ENCODE measurements at regions not wholly inside any gene's neighbourhood (a gene's known extent, or its start where the extent isn't known, plus 50 kb on each side); places are given as distances from the start of the nearest gene placed in this dataset.

DNA sequence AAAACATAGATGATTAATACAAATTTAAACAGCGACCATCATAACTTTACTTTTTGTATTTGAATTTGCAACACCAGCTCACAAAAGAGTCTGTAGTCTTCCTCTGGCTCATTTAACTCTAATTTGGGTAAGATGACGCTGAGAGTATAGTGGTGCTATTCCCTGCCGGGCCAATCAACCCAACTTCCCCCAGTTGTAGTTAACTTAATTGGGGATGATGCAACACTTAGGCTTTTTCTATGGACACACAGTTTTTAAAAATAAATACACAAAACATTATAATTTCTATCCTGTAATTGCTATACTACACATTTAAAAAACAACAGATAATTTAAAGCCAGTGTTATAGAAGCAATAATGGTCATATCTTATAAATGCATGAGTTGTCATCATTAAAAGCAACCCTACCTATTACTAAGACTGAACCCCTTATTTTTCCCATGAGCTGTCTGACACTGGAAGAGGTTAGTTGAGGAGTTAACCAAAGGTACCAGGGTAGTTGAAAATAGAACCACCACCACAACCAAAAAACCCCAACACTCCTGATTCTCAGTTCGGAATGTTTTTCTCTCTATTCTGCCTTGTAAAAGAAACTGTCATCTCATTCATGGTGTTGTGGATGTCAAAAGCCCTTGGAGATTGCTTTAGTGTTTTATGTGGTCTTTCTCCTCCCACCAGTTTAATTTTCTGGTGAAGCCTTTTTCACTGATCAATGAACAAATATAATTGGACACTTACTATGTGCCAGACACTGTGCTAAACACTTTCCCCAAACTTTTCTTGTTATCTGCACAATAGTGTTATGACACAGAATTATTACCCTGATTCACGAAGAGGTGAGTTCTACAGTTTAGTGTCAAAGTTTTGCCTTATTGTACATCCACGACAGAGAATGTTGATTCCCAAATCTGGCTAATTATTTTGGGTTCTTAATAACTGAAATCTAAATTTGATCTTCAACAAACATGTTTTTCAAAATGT is 61.5 kb upstream of the RAPGEF2 start:
- H3K4me3 ChIP-seq (ENCODE audit: low read length): no peak overlapping the region
- CTCF ChIA-PET: no interaction called here
- Mint-ChIP-seq H3K27ac (no peak overlapping the region), H3K36me3 (ENCODE audit: low read depth) (no peaks in the 10 kb centered on the region), H3K4me1 (ENCODE audit: low read depth) (no peaks in the 10 kb centered on the region), H3K9me3 (no peaks in the 10 kb centered on the region), H3K27me3 (peaks cover 9% of the 10 kb centered on the region), H3K4me3 (no peak overlapping the region)
- no peaks in the 10 kb centered on the region for H3K9me3 ChIP-seq (ENCODE audit: control insufficient read depth in 1 of 2, insufficient read depth in 1 of 2, low read length in 2 of 2)
- no peak overlapping the region for H3K27ac ChIP-seq (ENCODE audit: low read depth in 1 of 2, low read length in 2 of 2)
- ATAC-seq (ENCODE audit: poor library complexity) (no peak), DNase-seq (no peak)
- H3K4me1 ChIP-seq (ENCODE audit: insufficient read depth, low read length): no peaks in the 10 kb centered on the region
- POLR2A ChIA-PET: no interaction called here
- intact Hi-C loops (cut with DNase I, micrococcal nuclease): no loop called here
- peaks cover 0 to 5% of the 10 kb centered on the region in 2 experiments for H3K27me3 ChIP-seq (ENCODE audit: control insufficient read depth in 1 of 2, insufficient read depth in 2 of 2, low read length in 2 of 2)
- no peaks in the 10 kb centered on the region for H3K36me3 ChIP-seq (ENCODE audit: insufficient read depth, low read length)
- TF ChIP-seq, protein P1, sequence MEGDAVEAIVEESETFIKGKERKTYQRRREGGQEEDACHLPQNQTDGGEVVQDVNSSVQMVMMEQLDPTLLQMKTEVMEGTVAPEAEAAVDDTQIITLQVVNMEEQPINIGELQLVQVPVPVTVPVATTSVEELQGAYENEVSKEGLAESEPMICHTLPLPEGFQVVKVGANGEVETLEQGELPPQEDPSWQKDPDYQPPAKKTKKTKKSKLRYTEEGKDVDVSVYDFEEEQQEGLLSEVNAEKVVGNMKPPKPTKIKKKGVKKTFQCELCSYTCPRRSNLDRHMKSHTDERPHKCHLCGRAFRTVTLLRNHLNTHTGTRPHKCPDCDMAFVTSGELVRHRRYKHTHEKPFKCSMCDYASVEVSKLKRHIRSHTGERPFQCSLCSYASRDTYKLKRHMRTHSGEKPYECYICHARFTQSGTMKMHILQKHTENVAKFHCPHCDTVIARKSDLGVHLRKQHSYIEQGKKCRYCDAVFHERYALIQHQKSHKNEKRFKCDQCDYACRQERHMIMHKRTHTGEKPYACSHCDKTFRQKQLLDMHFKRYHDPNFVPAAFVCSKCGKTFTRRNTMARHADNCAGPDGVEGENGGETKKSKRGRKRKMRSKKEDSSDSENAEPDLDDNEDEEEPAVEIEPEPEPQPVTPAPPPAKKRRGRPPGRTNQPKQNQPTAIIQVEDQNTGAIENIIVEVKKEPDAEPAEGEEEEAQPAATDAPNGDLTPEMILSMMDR (IDR thresholded peaks at IDR 0.05): no peak

DNA sequence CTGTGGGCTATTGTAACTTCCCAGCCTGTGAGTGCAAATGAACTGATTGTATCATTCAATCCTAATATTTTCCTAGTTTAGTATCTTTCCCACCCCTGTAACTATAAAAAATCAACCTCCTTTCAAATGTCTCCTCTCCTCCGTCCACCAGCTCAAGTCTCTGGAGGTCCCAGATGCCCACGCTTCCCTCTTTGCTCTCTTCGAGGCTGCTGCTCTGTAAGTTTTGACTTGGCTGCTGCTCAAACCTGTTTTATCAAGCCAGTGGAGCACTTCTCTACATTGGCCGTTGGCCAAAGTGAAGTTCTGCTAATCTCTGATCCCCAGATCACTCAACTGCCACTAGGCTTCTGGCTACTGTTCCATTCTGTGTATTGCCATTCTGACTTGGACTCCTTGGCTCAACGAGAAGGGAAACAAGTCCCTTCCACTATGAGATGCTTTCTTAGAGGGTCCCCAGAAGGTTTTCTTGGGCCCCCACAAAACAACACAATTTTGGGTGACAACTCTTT is 60.7 kb upstream of the RAPGEF2 start:
- TF ChIP-seq, protein P1 (IDR thresholded peaks at IDR 0.05): no peak
- Mint-ChIP-seq H3K27ac (no peak overlapping the region), H3K27me3 (peaks cover 9% of the 10 kb centered on the region), H3K9me3 (no peaks in the 10 kb centered on the region), H3K4me3 (no peak overlapping the region), H3K36me3 (ENCODE audit: low read depth) (no peaks in the 10 kb centered on the region), H3K4me1 (ENCODE audit: low read depth) (no peaks in the 10 kb centered on the region)
- Histone ChIP-seq H3K9me3 (ENCODE audit: control insufficient read depth in 1 of 2, insufficient read depth in 1 of 2, low read length in 2 of 2) (no peaks in the 10 kb centered on the region), H3K4me1 (ENCODE audit: insufficient read depth, low read length) (no peaks in the 10 kb centered on the region), H3K27ac (ENCODE audit: low read depth in 1 of 2, low read length in 2 of 2) (no peak overlapping the region), H3K4me3 (ENCODE audit: low read length) (no peak overlapping the region), H3K27me3 (ENCODE audit: control insufficient read depth in 1 of 2, insufficient read depth in 2 of 2, low read length in 2 of 2) (peaks cover 0 to 5% of the 10 kb centered on the region in 2 experiments), H3K36me3 (ENCODE audit: insufficient read depth, low read length) (no peaks in the 10 kb centered on the region)
- no peak for ATAC-seq (ENCODE audit: poor library complexity)
- DNase-seq: no peak
- intact Hi-C loops (cut with DNase I, micrococcal nuclease): no loop called here
- CTCF ChIA-PET: no interaction called here
- POLR2A ChIA-PET: no interaction called here

DNA sequence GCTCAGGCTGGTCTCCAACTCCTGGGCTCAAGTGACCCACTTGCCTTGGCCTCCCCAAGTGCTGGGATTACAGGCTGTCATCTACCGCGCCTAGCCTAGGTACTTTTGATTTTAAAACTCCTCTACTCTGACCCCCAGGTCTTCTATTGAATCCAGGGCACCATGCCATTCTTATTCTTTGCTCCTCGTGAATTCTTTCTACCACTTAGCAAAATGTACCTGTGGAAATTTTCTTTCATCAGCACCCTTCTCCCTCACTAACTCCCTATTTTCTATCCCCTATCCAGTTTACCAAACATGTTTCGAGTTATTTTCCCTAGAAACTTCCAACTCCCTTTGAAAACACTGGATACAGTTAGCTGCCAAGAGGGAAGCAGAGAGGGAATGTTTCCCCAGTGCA is 60.0 kb upstream of the RAPGEF2 start:
- Mint-ChIP-seq H3K4me3 (no peak overlapping the region), H3K36me3 (ENCODE audit: low read depth) (no peaks in the 10 kb centered on the region), H3K4me1 (ENCODE audit: low read depth) (no peaks in the 10 kb centered on the region), H3K27me3 (peaks cover 9% of the 10 kb centered on the region), H3K27ac (no peak overlapping the region), H3K9me3 (no peaks in the 10 kb centered on the region)
- TF ChIP-seq, protein P1 (IDR thresholded peaks at IDR 0.05): no peak
- no peaks in the 10 kb centered on the region for H3K4me1 ChIP-seq (ENCODE audit: insufficient read depth, low read length)
- H3K9me3 ChIP-seq (ENCODE audit: control insufficient read depth in 1 of 2, insufficient read depth in 1 of 2, low read length in 2 of 2): no peaks in the 10 kb centered on the region
- H3K27me3 ChIP-seq (ENCODE audit: control insufficient read depth in 1 of 2, insufficient read depth in 2 of 2, low read length in 2 of 2): peaks cover 0 to 5% of the 10 kb centered on the region in 2 experiments
- intact Hi-C loops (cut with DNase I, micrococcal nuclease): no loop called here
- H3K4me3 ChIP-seq (ENCODE audit: low read length): no peak overlapping the region
- H3K36me3 ChIP-seq (ENCODE audit: insufficient read depth, low read length): no peaks in the 10 kb centered on the region
- POLR2A ChIA-PET: no interaction called here
- no peak for ATAC-seq (ENCODE audit: poor library complexity)
- H3K27ac ChIP-seq (ENCODE audit: low read depth in 1 of 2, low read length in 2 of 2): no peak overlapping the region
- DNase-seq: no peak
- CTCF ChIA-PET: no interaction called here

Data from CD4-positive, alpha-beta T cell (primary cell).